WTC11 (cell line): ENCODE measurements at regions not wholly inside any gene's neighbourhood (a gene's known extent, or its start where the extent isn't known, plus 50 kb on each side); places are given as distances from the start of the nearest gene placed in this dataset.

Experiments
- ATAC-seq: fragments of 200-7000 bp; cut with Tn5 transposase; 2 replicates; pipeline ENCODE4 v1.10.0; 2021; ENCODE audit warnings: mild to moderate bottlenecking, moderate library complexity
- CTCF ChIA-PET: fragments of 300-600 bp; sonication (Branson Sonifier 250); formaldehyde crosslinking; loops from one replicate; lab custom pipeline; 2021; ENCODE audit warnings: antibody characterized with exemption; lab: Charles Lee
- POLR2A ChIA-PET: fragments of 350-600 bp; sonication (Branson Sonifier 250); formaldehyde crosslinking; loops from one replicate; lab custom pipeline; 2021; ENCODE audit warnings: antibody characterized with exemption; lab: Charles Lee
- DNase-seq: peaks from one replicate; pipeline ENCODE4 v3.0.0; 2021; ENCODE audit warnings: low spot score
- H3K27ac Mint-ChIP-seq: 2 replicates; pipeline ENCODE4 v1.8.0; 2021; ENCODE audit warnings: mixed read lengths
- H3K27me3 Mint-ChIP-seq: 2 replicates; pipeline ENCODE4 v1.8.0; 2021; ENCODE audit warnings: low read depth, mild to moderate bottlenecking, moderate library complexity, mixed read lengths
- H3K36me3 Mint-ChIP-seq: 2 replicates; pipeline ENCODE4 v1.8.0; 2021; ENCODE audit warnings: mixed read lengths
- H3K4me1 Mint-ChIP-seq: 2 replicates; pipeline ENCODE4 v1.8.0; 2022; ENCODE audit warnings: mixed read lengths
- H3K4me3 Mint-ChIP-seq: 2 replicates; pipeline ENCODE4 v1.8.0; 2021; ENCODE audit warnings: mild to moderate bottlenecking, moderate library complexity, mixed read lengths
- H3K9me3 Mint-ChIP-seq: 2 replicates; pipeline ENCODE4 v1.8.0; 2021; ENCODE audit warnings: mixed read lengths
- ARID4B ChIP-seq: sonication (generic); formaldehyde crosslinking; IDR thresholded peaks from 2 replicates; pipeline ENCODE4 v1.8.0; 2023; ENCODE audit warnings: missing genetic modification reagents, mild to moderate bottlenecking, borderline replicate concordance
- ATF2 ChIP-seq: sonication (generic); formaldehyde crosslinking; IDR thresholded peaks from 2 replicates; pipeline ENCODE4 v1.8.1; 2022; ENCODE audit warnings: low read depth, missing genetic modification reagents, borderline replicate concordance
- ATF6 ChIP-seq: sonication (generic); formaldehyde crosslinking; IDR thresholded peaks from 2 replicates; pipeline ENCODE4 v1.8.1; 2023; ENCODE audit warnings: mild to moderate bottlenecking, missing genetic modification reagents
- E2F4 ChIP-seq: sonication (generic); formaldehyde crosslinking; IDR thresholded peaks from 2 replicates; pipeline ENCODE4 v1.8.1; 2022; ENCODE audit warnings: low read depth, mild to moderate bottlenecking, moderate library complexity, missing genetic modification reagents, borderline replicate concordance
- ELF4 ChIP-seq: sonication (generic); formaldehyde crosslinking; IDR thresholded peaks from 2 replicates; pipeline ENCODE4 v1.8.1; 2022; ENCODE audit warnings: low read depth, mild to moderate bottlenecking, moderate library complexity, missing genetic modification reagents
- GRHL2 ChIP-seq: fragments of 250-450 bp; sonication (Bioruptor Pico); IDR thresholded peaks from 2 replicates; pipeline ENCODE4 v1.8.0; 2022; ENCODE audit warnings: mild to moderate bottlenecking, moderate library complexity; ENCODE audit not compliant: insufficient replicate concordance, severe bottlenecking
- IRF2 ChIP-seq: sonication (generic); formaldehyde crosslinking; IDR thresholded peaks from 2 replicates; pipeline ENCODE4 v1.8.0; 2022; ENCODE audit warnings: low read depth, missing genetic modification reagents, borderline replicate concordance
- NFATC4 ChIP-seq: fragments of 250-450 bp; sonication (Bioruptor Pico); IDR thresholded peaks from 2 replicates; pipeline ENCODE4 v1.9.0; 2021; ENCODE audit warnings: mild to moderate bottlenecking
- NFYB ChIP-seq: sonication (generic); formaldehyde crosslinking; conservative IDR thresholded peaks from 2 replicates; pipeline ENCODE4 v1.8.0; 2022; ENCODE audit warnings: low read depth, missing genetic modification reagents
- OVOL2 ChIP-seq: fragments of 250-450 bp; sonication (Bioruptor Pico); IDR thresholded peaks from 2 replicates; pipeline ENCODE4 v1.9.0; 2021; ENCODE audit warnings: mild to moderate bottlenecking, borderline replicate concordance
- PRDM15 ChIP-seq: sonication (generic); formaldehyde crosslinking; IDR thresholded peaks from 2 replicates; pipeline ENCODE4 v1.8.0; 2022; ENCODE audit warnings: missing genetic modification reagents
- STAT6 ChIP-seq: sonication (generic); formaldehyde crosslinking; conservative IDR thresholded peaks from 2 replicates; pipeline ENCODE4 v1.8.1; 2023; ENCODE audit warnings: mild to moderate bottlenecking, low read depth, missing genetic modification reagents, moderate library complexity
- USF1 ChIP-seq: sonication (generic); formaldehyde crosslinking; IDR thresholded peaks from 2 replicates; pipeline ENCODE4 v1.8.0; 2022; ENCODE audit warnings: mild to moderate bottlenecking, missing genetic modification reagents
- ZMAT4 ChIP-seq: fragments of 250-450 bp; sonication (Bioruptor Pico); IDR thresholded peaks from 2 replicates; pipeline ENCODE4 v1.9.0; 2021; ENCODE audit warnings: mild to moderate bottlenecking
- ZNF317 ChIP-seq: sonication (generic); formaldehyde crosslinking; IDR thresholded peaks from 2 replicates; pipeline ENCODE4 v1.8.1; 2023; ENCODE audit warnings: low read depth, mild to moderate bottlenecking, moderate library complexity, missing genetic modification reagents, borderline replicate concordance
- ZNF423 ChIP-seq: fragments of 250-450 bp; sonication (Bioruptor Pico); IDR thresholded peaks from 2 replicates; pipeline ENCODE4 v2.1.2; 2022; ENCODE audit warnings: mild to moderate bottlenecking, moderate library complexity

GRCh38 chr5:74143151-74143550 is 497.4 kb downstream of the ENC1 start (continued):
- TF ChIP-seq PRDM15 (CRISPR knock-in tag): no peak
- TF ChIP-seq NFATC4: no peak
- no peak for TF ChIP-seq USF1 (CRISPR knock-in tag)
- no peak for TF ChIP-seq NFYB
- no peak for TF ChIP-seq STAT6 (CRISPR knock-in tag)
- TF ChIP-seq ZNF317 (CRISPR knock-in tag): no peak
- no peak for TF ChIP-seq IRF2 (CRISPR knock-in tag)
- no peak for TF ChIP-seq GRHL2 (CRISPR knock-in tag)
- TF ChIP-seq, all 79 proteins: peak for 0

GRCh38 chr5:74141053-74141452 is 499.5 kb downstream of the ENC1 start:
- Mint-ChIP-seq H3K4me1 (peaks cover 25% of the 10 kb centered on the region), H3K36me3 (no peaks in the 10 kb centered on the region), H3K4me3 (no peak overlapping the region), H3K27me3 (no peaks in the 10 kb centered on the region; the same call in 1 of the 2 replicates), H3K27ac (no peak overlapping the region), H3K9me3 (no peaks in the 10 kb centered on the region)
- POLR2A ChIA-PET: no interaction called here
- CTCF ChIA-PET: no interaction called here
- DNase-seq (no peak), ATAC-seq (no peak)
- no peak for TF ChIP-seq E2F4 (CRISPR knock-in tag)
- no peak for TF ChIP-seq ZNF317 (CRISPR knock-in tag)
- TF ChIP-seq ZNF423 (CRISPR knock-in tag): no peak
- TF ChIP-seq OVOL2 (CRISPR knock-in tag): no peak
- TF ChIP-seq ATF6: no peak
- no peak for TF ChIP-seq ZMAT4 (CRISPR knock-in tag)
- no peak for TF ChIP-seq ARID4B
- TF ChIP-seq ELF4 (CRISPR knock-in tag): no peak
- TF ChIP-seq ATF2 (CRISPR knock-in tag): no peak
